ENCODE measurements at regions not wholly inside any gene's neighbourhood (a gene's known extent, or its start where the extent isn't known, plus 50 kb on each side); places are given as distances from the start of the nearest gene placed in this dataset.

DNA sequence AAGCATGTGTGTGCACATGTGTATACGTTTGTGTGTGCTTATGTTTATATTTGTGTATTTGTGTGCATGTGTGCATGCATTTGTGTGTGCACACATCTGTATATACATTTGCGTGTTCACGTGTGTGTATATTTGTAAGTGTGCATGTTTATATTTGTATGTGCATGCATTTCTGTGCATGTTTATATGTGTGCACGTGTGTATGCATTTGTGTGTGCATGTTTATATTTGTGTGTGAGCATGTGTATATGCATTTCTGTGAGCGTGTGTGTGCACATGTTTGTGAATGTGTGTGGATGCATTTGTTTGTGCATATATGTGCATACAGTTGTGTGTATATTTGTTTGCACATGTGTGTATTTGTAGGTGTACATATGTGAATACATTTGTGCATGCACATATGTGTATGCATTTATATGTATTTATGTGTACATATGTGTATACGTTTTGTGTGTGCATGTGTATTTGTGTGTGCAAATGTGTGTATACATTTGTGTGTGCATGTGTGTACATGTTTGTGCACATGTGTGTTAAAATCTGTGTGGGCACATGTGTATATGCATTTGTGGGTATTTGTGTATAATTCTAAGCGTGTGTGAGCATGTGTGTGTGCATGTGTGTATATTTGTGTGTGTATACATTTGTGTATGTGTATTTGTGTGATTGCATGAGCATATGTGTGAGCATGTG is 140.4 kb upstream of the AFDN start:
- TF ChIP-seq, protein P1, sequence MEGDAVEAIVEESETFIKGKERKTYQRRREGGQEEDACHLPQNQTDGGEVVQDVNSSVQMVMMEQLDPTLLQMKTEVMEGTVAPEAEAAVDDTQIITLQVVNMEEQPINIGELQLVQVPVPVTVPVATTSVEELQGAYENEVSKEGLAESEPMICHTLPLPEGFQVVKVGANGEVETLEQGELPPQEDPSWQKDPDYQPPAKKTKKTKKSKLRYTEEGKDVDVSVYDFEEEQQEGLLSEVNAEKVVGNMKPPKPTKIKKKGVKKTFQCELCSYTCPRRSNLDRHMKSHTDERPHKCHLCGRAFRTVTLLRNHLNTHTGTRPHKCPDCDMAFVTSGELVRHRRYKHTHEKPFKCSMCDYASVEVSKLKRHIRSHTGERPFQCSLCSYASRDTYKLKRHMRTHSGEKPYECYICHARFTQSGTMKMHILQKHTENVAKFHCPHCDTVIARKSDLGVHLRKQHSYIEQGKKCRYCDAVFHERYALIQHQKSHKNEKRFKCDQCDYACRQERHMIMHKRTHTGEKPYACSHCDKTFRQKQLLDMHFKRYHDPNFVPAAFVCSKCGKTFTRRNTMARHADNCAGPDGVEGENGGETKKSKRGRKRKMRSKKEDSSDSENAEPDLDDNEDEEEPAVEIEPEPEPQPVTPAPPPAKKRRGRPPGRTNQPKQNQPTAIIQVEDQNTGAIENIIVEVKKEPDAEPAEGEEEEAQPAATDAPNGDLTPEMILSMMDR (IDR thresholded peaks at IDR 0.05; ENCODE audit: poor library complexity), result no peak
- no peak for TF ChIP-seq EZH2 (IDR thresholded peaks at IDR 0.05; ENCODE audit: borderline replicate concordance)

Measured in hepatocyte (in vitro differentiated cells).